Hepatocyte (in vitro differentiated cells): ENCODE measurements at regions not wholly inside any gene's neighbourhood (a gene's known extent, or its start where the extent isn't known, plus 50 kb on each side); places are given as distances from the start of the nearest gene placed in this dataset.

Experiments used
- EZH2 ChIP-seq: fragments of 200-600 bp; sonication (generic); IDR thresholded peaks from 2 replicates; pipeline ENCODE4 v1.6.1; 2016; ENCODE audit warnings: antibody characterized with exemption, mild to moderate bottlenecking, borderline replicate concordance
- EZH2phosphoT487 ChIP-seq: fragments of 200-600 bp; sonication (generic); IDR thresholded peaks from one replicate; pipeline ENCODE4 v1.6.1; 2018; ENCODE audit warnings: antibody characterized with exemption, mild to moderate bottlenecking, low read depth, moderate library complexity; ENCODE audit not compliant: unreplicated experiment, severe bottlenecking
- TF ChIP-seq, protein P1 (sequence below): fragments of 200-600 bp; sonication (generic); IDR thresholded peaks from 2 replicates; pipeline ENCODE4 v1.5.1; 2016; ENCODE audit warnings: antibody characterized with exemption, mild to moderate bottlenecking; ENCODE audit not compliant: poor library complexity

DNA sequence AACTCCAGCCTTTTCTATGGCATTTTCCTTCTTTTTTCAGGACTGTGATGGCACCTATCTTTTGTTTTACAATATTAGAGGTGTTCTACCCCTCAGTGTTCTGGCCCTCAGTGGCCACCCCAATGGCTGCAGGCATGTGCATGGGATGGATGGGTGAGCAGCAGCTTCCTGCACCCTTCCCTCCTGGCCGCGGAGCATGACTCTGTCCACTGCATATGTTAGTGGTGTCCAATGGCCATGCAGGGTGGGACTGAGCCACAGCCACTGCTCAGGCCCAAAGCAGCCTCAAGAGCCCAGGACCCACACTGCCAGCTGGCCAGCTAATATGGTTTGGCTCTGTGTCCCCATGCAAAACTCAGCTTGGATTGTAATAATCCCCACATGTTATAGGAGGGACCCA is 1032.3 kb upstream of the FBXO33 start:
- no peak for TF ChIP-seq EZH2phosphoT487
- TF ChIP-seq, protein P1, sequence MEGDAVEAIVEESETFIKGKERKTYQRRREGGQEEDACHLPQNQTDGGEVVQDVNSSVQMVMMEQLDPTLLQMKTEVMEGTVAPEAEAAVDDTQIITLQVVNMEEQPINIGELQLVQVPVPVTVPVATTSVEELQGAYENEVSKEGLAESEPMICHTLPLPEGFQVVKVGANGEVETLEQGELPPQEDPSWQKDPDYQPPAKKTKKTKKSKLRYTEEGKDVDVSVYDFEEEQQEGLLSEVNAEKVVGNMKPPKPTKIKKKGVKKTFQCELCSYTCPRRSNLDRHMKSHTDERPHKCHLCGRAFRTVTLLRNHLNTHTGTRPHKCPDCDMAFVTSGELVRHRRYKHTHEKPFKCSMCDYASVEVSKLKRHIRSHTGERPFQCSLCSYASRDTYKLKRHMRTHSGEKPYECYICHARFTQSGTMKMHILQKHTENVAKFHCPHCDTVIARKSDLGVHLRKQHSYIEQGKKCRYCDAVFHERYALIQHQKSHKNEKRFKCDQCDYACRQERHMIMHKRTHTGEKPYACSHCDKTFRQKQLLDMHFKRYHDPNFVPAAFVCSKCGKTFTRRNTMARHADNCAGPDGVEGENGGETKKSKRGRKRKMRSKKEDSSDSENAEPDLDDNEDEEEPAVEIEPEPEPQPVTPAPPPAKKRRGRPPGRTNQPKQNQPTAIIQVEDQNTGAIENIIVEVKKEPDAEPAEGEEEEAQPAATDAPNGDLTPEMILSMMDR, result no peak
- no peak for TF ChIP-seq EZH2
